Activated B cell treated with CpG ODN at 0.5 μM for 24 hours (primary cell): ENCODE measurements at regions not wholly inside any gene's neighbourhood (a gene's known extent, or its start where the extent isn't known, plus 50 kb on each side); places are given as distances from the start of the nearest gene placed in this dataset.

Experiments
- ATAC-seq: fragments of 200-7000 bp; cut with Tn5 transposase; one replicate; pipeline ENCODE4 v1.10.0; 2021; ENCODE audit warnings: low read depth, mild to moderate bottlenecking, moderate library complexity
- CTCF ChIA-PET: fragments of 350-600 bp; sonication (Branson Sonifier 250); formaldehyde crosslinking; loops from one replicate; lab custom pipeline; 2021; ENCODE audit warnings: antibody characterized with exemption; lab: Charles Lee
- POLR2A ChIA-PET: fragments of 350-600 bp; sonication (Branson Sonifier 250); formaldehyde crosslinking; loops from one replicate; lab custom pipeline; 2021; ENCODE audit warnings: antibody characterized with exemption; lab: Charles Lee
- DNase-seq: peaks from one replicate; pipeline ENCODE4 v3.0.0; 2022
- H3K27ac Mint-ChIP-seq: one replicate; pipeline ENCODE4 v1.8.0; 2020; ENCODE audit warnings: mixed read lengths
- H3K27me3 Mint-ChIP-seq: one replicate; pipeline ENCODE4 v1.8.0; 2021; ENCODE audit warnings: mixed read lengths
- H3K36me3 Mint-ChIP-seq: one replicate; pipeline ENCODE4 v1.8.0; 2021; ENCODE audit warnings: low read depth, mixed read lengths
- H3K4me1 Mint-ChIP-seq: one replicate; pipeline ENCODE4 v1.8.0; 2021; ENCODE audit warnings: mixed read lengths
- H3K4me3 Mint-ChIP-seq: one replicate; pipeline ENCODE4 v1.8.0; 2020; ENCODE audit warnings: mild to moderate bottlenecking, mixed read lengths
- H3K9me3 Mint-ChIP-seq: one replicate; pipeline ENCODE4 v1.8.0; 2020; ENCODE audit warnings: mixed read lengths
- CTCF ChIP-seq: fragments of 200-600 bp; IDR thresholded peaks from one replicate; pipeline ENCODE4 v1.8.0; 2022; ENCODE audit warnings: antibody characterized with exemption, mild to moderate bottlenecking
- intact Hi-C: fragments of 100-400 bp; cut with micrococcal nuclease; formaldehyde crosslinking; loops from one replicate; pipeline ENCODE4 v1.15.1; 2024

DNA sequence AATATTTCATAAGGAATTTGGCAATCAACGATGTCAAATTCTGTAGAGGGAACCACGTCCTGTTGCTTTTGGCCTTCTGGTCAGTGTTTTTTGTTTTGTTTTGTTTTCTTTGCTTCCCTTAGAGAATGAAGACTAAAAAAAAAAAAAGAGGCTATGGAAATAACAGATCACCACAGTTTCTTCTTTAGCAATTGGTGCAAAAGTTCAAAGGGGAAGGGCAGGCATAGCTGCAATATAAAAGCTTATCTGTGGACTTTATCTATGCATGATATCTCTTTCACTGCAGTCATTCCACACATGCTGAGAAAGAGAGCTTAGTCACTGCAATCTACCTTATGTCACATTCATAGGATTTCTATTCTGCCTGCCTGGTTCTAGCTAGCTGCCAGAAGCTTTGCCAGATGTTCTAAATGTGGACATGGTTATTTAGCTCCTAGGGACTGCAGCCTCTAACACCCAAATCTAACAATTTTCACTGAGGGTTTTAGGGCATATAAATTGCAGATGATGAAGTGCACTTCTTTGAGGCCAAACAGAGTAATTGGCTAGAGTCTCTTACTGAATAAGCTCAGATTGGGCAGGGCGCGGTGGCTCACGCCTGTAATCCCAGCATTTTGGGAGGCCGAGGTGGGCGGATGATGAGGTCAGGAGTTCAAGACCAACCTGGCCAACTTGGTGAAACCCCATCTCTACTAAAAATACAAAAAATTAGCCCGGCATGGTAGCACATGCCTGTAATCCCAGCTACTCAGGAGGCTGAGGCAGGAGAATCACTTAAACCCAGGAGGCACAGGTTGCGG is 637.2 kb downstream of the NTRK3 start:
- ChIA-PET CTCF (no interaction called here), POLR2A (no interaction called here)
- TF ChIP-seq CTCF, result no peak
- no peak overlapping the region for H3K4me3 Mint-ChIP-seq
- intact Hi-C loops, result no loop called here
- no peaks in the 10 kb centered on the region for H3K36me3 Mint-ChIP-seq
- no peaks in the 10 kb centered on the region for H3K27me3 Mint-ChIP-seq
- H3K9me3 Mint-ChIP-seq, result peaks cover 9% of the 10 kb centered on the region
- DNase-seq (no peak), ATAC-seq (no peak)
- H3K4me1 Mint-ChIP-seq, result no peaks in the 10 kb centered on the region
- no peak overlapping the region for H3K27ac Mint-ChIP-seq

GRCh38 chr15:87618203-87618725 is 638.3 kb downstream of the NTRK3 start:
- H3K4me3 Mint-ChIP-seq, result no peak overlapping the region
- POLR2A ChIA-PET, result no interaction called here
- TF ChIP-seq CTCF, result no peak
- no peaks in the 10 kb centered on the region for H3K36me3 Mint-ChIP-seq
- no peaks in the 10 kb centered on the region for H3K27me3 Mint-ChIP-seq
- no peak overlapping the region for H3K27ac Mint-ChIP-seq
- no peaks in the 10 kb centered on the region for H3K4me1 Mint-ChIP-seq
- CTCF ChIA-PET, result no interaction called here
- intact Hi-C loops, result no loop called here
- peaks cover 9% of the 10 kb centered on the region for H3K9me3 Mint-ChIP-seq
- ATAC-seq (no peak), DNase-seq (no peak)

GRCh38 chr15:87614704-87615103 is 641.8 kb downstream of the NTRK3 start:
- POLR2A ChIA-PET, result no interaction called here
- no peak for DNase-seq
- no peaks in the 10 kb centered on the region for H3K4me1 Mint-ChIP-seq

DNA sequence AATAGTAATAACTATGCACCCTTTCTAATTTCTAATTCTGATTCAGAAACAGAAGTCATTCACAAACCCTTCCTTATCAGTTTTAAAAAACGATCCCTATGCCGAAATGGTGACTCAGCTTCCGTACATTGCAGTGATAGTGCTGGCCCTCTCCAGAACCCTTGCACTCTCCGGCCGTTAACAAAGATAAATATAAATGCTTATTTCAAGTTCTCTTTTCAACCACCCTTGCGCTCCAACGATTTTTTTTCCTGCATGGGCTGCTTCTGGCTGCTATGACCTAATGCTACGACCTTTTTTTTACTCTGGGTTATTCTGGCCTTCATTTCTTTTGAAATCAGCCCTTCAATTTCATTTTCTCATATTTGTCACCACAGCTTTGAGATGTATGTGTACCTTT is 646.2 kb downstream of the NTRK3 start:
- no peak overlapping the region for H3K4me3 Mint-ChIP-seq
- ChIA-PET POLR2A (no interaction called here), CTCF (no interaction called here)
- DNase-seq, result no peak
- no peaks in the 10 kb centered on the region for H3K4me1 Mint-ChIP-seq
- H3K9me3 Mint-ChIP-seq, result no peaks in the 10 kb centered on the region
- no peaks in the 10 kb centered on the region for H3K27me3 Mint-ChIP-seq
- no peak overlapping the region for H3K27ac Mint-ChIP-seq
- intact Hi-C loops, result no loop called here
- no peaks in the 10 kb centered on the region for H3K36me3 Mint-ChIP-seq
- no peak for ATAC-seq
- TF ChIP-seq CTCF, result no peak

More at GRCh38 chr15:87614704-87615103, 641.8 kb downstream of the NTRK3 start:
- H3K36me3 Mint-ChIP-seq, result no peaks in the 10 kb centered on the region
- H3K27ac Mint-ChIP-seq, result no peak overlapping the region
- no peak overlapping the region for H3K4me3 Mint-ChIP-seq
- H3K9me3 Mint-ChIP-seq, result peaks cover 4% of the 10 kb centered on the region
- CTCF ChIA-PET, result no interaction called here
- intact Hi-C loops, result no loop called here
- TF ChIP-seq CTCF, result no peak
- ATAC-seq, result no peak
- no peaks in the 10 kb centered on the region for H3K27me3 Mint-ChIP-seq

DNA sequence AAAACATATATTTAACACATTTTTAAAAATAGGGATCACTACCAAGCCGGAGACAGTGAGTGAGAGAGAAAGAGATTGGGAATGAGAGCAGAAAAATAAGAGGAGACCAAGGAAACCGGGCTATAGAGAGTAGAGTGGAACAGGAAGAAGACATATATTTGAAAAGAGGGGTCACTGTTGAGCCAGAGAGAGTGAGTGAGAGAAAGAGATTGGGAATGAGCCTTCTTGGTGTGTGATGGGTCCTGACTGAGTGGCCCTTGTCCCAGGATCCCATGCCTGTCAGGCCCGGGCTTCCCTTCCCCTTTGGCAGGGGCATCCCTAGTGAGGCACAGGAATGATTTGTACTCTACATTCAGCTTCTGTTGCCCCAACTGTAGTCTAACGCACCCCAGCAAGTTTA is 646.6 kb downstream of the NTRK3 start:
- ChIA-PET CTCF (no interaction called here), POLR2A (no interaction called here)
- Mint-ChIP-seq H3K9me3 (no peaks in the 10 kb centered on the region), H3K36me3 (no peaks in the 10 kb centered on the region), H3K4me3 (no peak overlapping the region), H3K27ac (no peak overlapping the region), H3K27me3 (no peaks in the 10 kb centered on the region), H3K4me1 (no peaks in the 10 kb centered on the region)
- TF ChIP-seq CTCF, result no peak
- DNase-seq (no peak), ATAC-seq (no peak)
- intact Hi-C loops, result no loop called here
